GM12878 (cell line): ENCODE measurements at regions not wholly inside any gene's neighbourhood (a gene's known extent, or its start where the extent isn't known, plus 50 kb on each side); places are given as distances from the start of the nearest gene placed in this dataset.

Experiments used
- ATAC-seq: fragments of 200-7000 bp; cut with Tn5 transposase; 3 replicates; pipeline ENCODE4 v1.9.1; 2020; ENCODE audit warnings: mild to moderate bottlenecking, moderate library complexity
- BruUV-seq: library from RNA; stranded (reverse); fragments of 400-500 nt; replicated peaks from 2 replicates; lab custom pipeline; 2021; lab: Mats Ljungman, UMichigan
- CTCF ChIA-PET: fragments of 300-600 bp; sonication (Branson Sonifier 250); formaldehyde crosslinking; extraction: SDS; loops from one replicate; lab custom pipeline; 2021; ENCODE audit warnings: inconsistent platforms; lab: Yijun Ruan, JAX
- POLR2A ChIA-PET: fragments of 350-600 bp; formaldehyde crosslinking; extraction: SDS; loops from one replicate; lab custom pipeline; 2021; ENCODE audit warnings: inconsistent platforms; lab: Charles Lee
- RAD21 ChIA-PET: fragments of 300-600 bp; sonication (Branson Sonifier 250); formaldehyde crosslinking; loops from one replicate; lab custom pipeline; 2023; ENCODE audit warnings: antibody characterized with exemption; ENCODE audit not compliant: unreplicated experiment; lab: Charles Lee
- SMC1A ChIA-PET: fragments of 300-600 bp; sonication (Branson Sonifier 250); formaldehyde crosslinking; loops from one replicate; lab custom pipeline; 2023; ENCODE audit not compliant: unreplicated experiment, uncharacterized antibody; lab: Charles Lee
- DNase-seq: peaks from one replicate; pipeline ENCODE4 v3.0.0-alpha.2; 2011; ENCODE audit warnings: low read depth, low spot score
- FAIRE-seq: peaks from 3 replicates; lab custom pipeline; 2011; peaks lifted over from hg19 to GRCh38; lab: Jason Lieb, UNC
- H2AFZ ChIP-seq: 2 replicates; pipeline ENCODE4 v1.6.0; 2011; ENCODE audit warnings: low read depth, low read length, control low read depth; ENCODE audit not compliant: control insufficient read depth
- H3K27ac ChIP-seq: 2 replicates; pipeline ENCODE4 v1.5.1; 2011; ENCODE audit warnings: control low read depth; ENCODE audit not compliant: control insufficient read depth, insufficient read depth
- H3K27me3 ChIP-seq, 2 experiments: replicated peaks in 1 of 2; 2 replicates each; pipeline versions ENCODE4 v1.6.0 to v1.6.1; 2011; ENCODE audit warnings: low read length in 1 of 2; ENCODE audit not compliant: control insufficient read depth in 2 of 2, insufficient read depth in 2 of 2
- H3K36me3 ChIP-seq, 2 experiments: 2 replicates each; pipeline ENCODE4 v1.5.1; 2011; ENCODE audit warnings: low read length in 1 of 2; ENCODE audit not compliant: control insufficient read depth in 2 of 2, insufficient read depth in 2 of 2
- H3K4me1 ChIP-seq: 2 replicates; pipeline ENCODE4 v1.6.1; 2011; ENCODE audit warnings: mild to moderate bottlenecking, low read length, moderate library complexity, mixed read lengths; ENCODE audit not compliant: control insufficient read depth, insufficient read depth
- H3K4me2 ChIP-seq: 2 replicates; pipeline ENCODE4 v1.6.0; 2011; ENCODE audit warnings: control low read depth; ENCODE audit not compliant: control insufficient read depth, insufficient read depth
- H3K4me3 ChIP-seq: fragments of 200-600 bp; sonication (generic); 2 replicates; pipeline ENCODE4 v1.5.1; 2016
- H3K79me2 ChIP-seq: 2 replicates; pipeline ENCODE4 v1.6.0; 2011; ENCODE audit warnings: low read length; ENCODE audit not compliant: control insufficient read depth, insufficient read depth
- H3K9ac ChIP-seq: 2 replicates; pipeline ENCODE4 v1.8.0; 2011; ENCODE audit warnings: low read length, control low read depth, mixed read lengths; ENCODE audit not compliant: control insufficient read depth, insufficient read depth
- H3K9me3 ChIP-seq: replicated peaks from 3 replicates; pipeline ENCODE4 v1.5.1; 2011; ENCODE audit warnings: mild to moderate bottlenecking, low read length; ENCODE audit not compliant: control insufficient read depth, insufficient read depth
- H4K20me1 ChIP-seq: 2 replicates; pipeline ENCODE4 v1.6.0; 2011; ENCODE audit not compliant: control insufficient read depth, insufficient read depth
- HCFC1 ChIP-seq: fragments of 150-350 bp; IDR thresholded peaks from 2 replicates; pipeline ENCODE4 v1.6.1; 2014; ENCODE audit warnings: low read length
- KLF5 ChIP-seq: fragments of 450-650 bp; IDR thresholded peaks from 2 replicates; pipeline ENCODE4 v1.6.1; 2014; ENCODE audit warnings: mild to moderate bottlenecking; ENCODE audit not compliant: partially characterized antibody
- LARP7 ChIP-seq: fragments of 450-650 bp; IDR thresholded peaks from 2 replicates; pipeline ENCODE4 v1.6.1; 2017; ENCODE audit warnings: mild to moderate bottlenecking
- NR2C1 ChIP-seq: fragments of 450-650 bp; IDR thresholded peaks from 2 replicates; pipeline ENCODE4 v1.6.1; 2017; ENCODE audit warnings: antibody characterized with exemption, mild to moderate bottlenecking, moderate library complexity
- TBL1XR1 ChIP-seq: IDR thresholded peaks from 2 replicates; pipeline ENCODE4 v1.6.1; 2012; ENCODE audit warnings: low read depth, low read length, improper control_type of control experiment
- ZNF622 ChIP-seq: fragments of 450-650 bp; IDR thresholded peaks from 2 replicates; pipeline ENCODE4 v1.6.1; 2017; ENCODE audit warnings: mild to moderate bottlenecking, inconsistent platforms
- WGBS: methylation state at CpG from one replicate; pipeline ENCODE4 v1.1.6; 2016; ENCODE audit warnings: low lambda C conversion rate; ENCODE audit not compliant: insufficient replicate concordance, insufficient coverage; ENCODE audit errors: missing lambda C conversion rate; 5-methylcytosine and 5-hydroxymethylcytosine counted together
- in situ Hi-C: fragments of 300-500 bp; cut with MboI; formaldehyde crosslinking; loops from 9 replicates; pipeline ENCODE4 v1.14.3; 2018; ENCODE audit warnings: mixed read lengths
- intact Hi-C: fragments of 100-400 bp; cut with micrococcal nuclease; formaldehyde crosslinking; loops from one replicate; pipeline ENCODE4 v1.14.2; 2022; ENCODE audit not compliant: unreplicated experiment
- TF ChIP-seq, protein P1 (sequence below): fragments of 450-650 bp; IDR thresholded peaks from 2 replicates; pipeline ENCODE4 v1.6.1; 2018; ENCODE audit warnings: mild to moderate bottlenecking, low read depth, moderate library complexity; ENCODE audit not compliant: partially characterized antibody

DNA sequence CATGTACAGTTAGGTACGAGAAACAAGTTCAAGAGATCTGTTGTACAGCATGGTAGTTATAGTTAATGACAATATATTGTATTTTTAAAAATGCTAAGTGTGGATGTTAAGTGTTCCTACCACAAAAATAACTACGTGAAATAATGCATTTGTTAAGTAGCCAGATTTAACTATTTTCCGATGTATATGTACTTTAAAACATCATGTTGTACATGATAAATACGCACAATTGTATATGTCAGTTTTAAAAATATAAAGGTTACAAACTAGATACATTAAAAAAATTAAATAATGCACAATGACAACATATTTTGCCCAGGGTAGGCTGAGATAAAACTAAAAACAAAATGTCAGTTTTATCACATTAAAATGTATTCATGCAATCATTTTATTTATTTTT is 285.1 kb upstream of the DCN start (continued):
- TF ChIP-seq KLF5 (no peak), TBL1XR1 (no peak), NR2C1 (no peak)

DNA sequence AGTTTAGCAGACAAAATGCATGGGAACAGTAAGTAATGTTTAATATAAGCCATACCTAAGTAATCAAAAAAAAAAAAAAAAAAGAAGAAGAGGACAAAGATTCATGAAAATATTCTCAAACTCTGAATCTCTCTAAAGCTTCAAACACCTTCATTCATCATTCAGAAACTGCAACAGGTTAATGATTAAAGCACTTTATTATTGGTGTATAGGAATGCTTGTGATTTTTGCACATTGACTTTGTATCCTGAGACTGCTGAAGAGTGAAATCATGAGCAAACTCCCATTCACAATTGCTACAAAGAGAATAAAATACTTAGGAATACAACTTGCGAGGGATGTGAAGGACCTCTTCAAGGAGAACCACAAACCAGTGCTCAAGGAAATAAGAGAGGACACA is 278.4 kb upstream of the DCN start:
- FAIRE-seq, result no peak
- H4K20me1 ChIP-seq, result no peaks in the 10 kb centered on the region
- no peak overlapping the region for H3K9ac ChIP-seq
- TF ChIP-seq ZNF622 (no peak), LARP7 (no peak), HCFC1 (no peak)
- TF ChIP-seq, protein P1, sequence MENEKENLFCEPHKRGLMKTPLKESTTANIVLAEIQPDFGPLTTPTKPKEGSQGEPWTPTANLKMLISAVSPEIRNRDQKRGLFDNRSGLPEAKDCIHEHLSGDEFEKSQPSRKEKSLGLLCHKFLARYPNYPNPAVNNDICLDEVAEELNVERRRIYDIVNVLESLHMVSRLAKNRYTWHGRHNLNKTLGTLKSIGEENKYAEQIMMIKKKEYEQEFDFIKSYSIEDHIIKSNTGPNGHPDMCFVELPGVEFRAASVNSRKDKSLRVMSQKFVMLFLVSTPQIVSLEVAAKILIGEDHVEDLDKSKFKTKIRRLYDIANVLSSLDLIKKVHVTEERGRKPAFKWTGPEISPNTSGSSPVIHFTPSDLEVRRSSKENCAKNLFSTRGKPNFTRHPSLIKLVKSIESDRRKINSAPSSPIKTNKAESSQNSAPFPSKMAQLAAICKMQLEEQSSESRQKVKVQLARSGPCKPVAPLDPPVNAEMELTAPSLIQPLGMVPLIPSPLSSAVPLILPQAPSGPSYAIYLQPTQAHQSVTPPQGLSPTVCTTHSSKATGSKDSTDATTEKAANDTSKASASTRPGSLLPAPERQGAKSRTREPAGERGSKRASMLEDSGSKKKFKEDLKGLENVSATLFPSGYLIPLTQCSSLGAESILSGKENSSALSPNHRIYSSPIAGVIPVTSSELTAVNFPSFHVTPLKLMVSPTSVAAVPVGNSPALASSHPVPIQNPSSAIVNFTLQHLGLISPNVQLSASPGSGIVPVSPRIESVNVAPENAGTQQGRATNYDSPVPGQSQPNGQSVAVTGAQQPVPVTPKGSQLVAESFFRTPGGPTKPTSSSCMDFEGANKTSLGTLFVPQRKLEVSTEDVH, result no peak
- TF ChIP-seq, all 136 proteins: peak for 0
- RAD21 ChIA-PET, result no interaction called here
- H3K4me1 ChIP-seq, result no peaks in the 10 kb centered on the region
- 0% methylated on average over 1 of the region's 1 CpG for WGBS
- intact Hi-C loops (no loop called here), in situ Hi-C loops (no loop called here)
- ATAC-seq, result no peak
- no peak overlapping the region for H3K4me2 ChIP-seq
- no peaks in the 10 kb centered on the region for H3K27me3 ChIP-seq
- no peak for DNase-seq
- no peak overlapping the region for H3K27ac ChIP-seq
- POLR2A ChIA-PET, result no interaction called here
- no peaks in the 10 kb centered on the region for H3K9me3 ChIP-seq
- SMC1A ChIA-PET, result no interaction called here
- H3K4me3 ChIP-seq, result no peak overlapping the region
- H3K79me2 ChIP-seq, result no peaks in the 10 kb centered on the region
- no TSS peak for BruUV-seq
- CTCF ChIA-PET, result no interaction called here
- H2AFZ ChIP-seq, result no peak overlapping the region
- no peaks in the 10 kb centered on the region for H3K36me3 ChIP-seq
